ENCODE measurements at regions not wholly inside any gene's neighbourhood (a gene's known extent, or its start where the extent isn't known, plus 50 kb on each side); places are given as distances from the start of the nearest gene placed in this dataset.
"Not testable (repeated sequence)": the region's sequence is repeated elsewhere in the genome, so short reads cannot be mapped to it uniquely, and the experiment has no call there.

GRCh38 chr5:60538955-60539866 lies 160.8 kb downstream of the DEPDC1B start:
- DNase-seq = no peak
- H3K27ac ChIP-seq = peak overlapping the region in 1 of 4 donors; percentile 2

GRCh38 chr5:60538426-60538825 lies 161.5 kb downstream of the DEPDC1B start:
- no peak overlapping the region for H3K4me3 ChIP-seq
- no peak for TF ChIP-seq CTCF (IDR thresholded peaks at IDR 0.05)
- TF ChIP-seq POLR2A (IDR thresholded peaks at IDR 0.05) = no peak
- H3K4me1 ChIP-seq = peaks cover 0 to 4% (median 0%) of the 10 kb centered on the region in 4 donors
- H3K9me3 ChIP-seq = no peaks in the 10 kb centered on the region
- no peaks in the 10 kb centered on the region for H3K27me3 ChIP-seq
- H3K36me3 ChIP-seq = no peaks in the 10 kb centered on the region
- no peak for DNase-seq
- H3K27ac ChIP-seq = no peak overlapping the region

More at GRCh38 chr5:60538955-60539866, 160.8 kb downstream of the DEPDC1B start:
- no peak for TF ChIP-seq CTCF (IDR thresholded peaks at IDR 0.05)
- Histone ChIP-seq H3K36me3 (no peaks in the 10 kb centered on the region), H3K4me3 (no peak overlapping the region), H3K9me3 (no peaks in the 10 kb centered on the region), H3K27me3 (no peaks in the 10 kb centered on the region), H3K4me1 (peaks cover 0 to 4% (median 0%) of the 10 kb centered on the region in 4 donors)

GRCh38 chr5:60535951-60536350 lies 164.0 kb downstream of the DEPDC1B start:
- H3K27me3 ChIP-seq = no peaks in the 10 kb centered on the region
- H3K36me3 ChIP-seq = no peaks in the 10 kb centered on the region
- no peak for DNase-seq
- H3K9me3 ChIP-seq = no peaks in the 10 kb centered on the region
- H3K27ac ChIP-seq = no peak overlapping the region
- peaks cover 0 to 4% (median 0%) of the 10 kb centered on the region in 4 donors for H3K4me1 ChIP-seq
- H3K4me3 ChIP-seq = no peak overlapping the region
- TF ChIP-seq CTCF (IDR thresholded peaks at IDR 0.05) (no peak), POLR2A (IDR thresholded peaks at IDR 0.05) (no peak)

GRCh38 chr5:60535198-60535597 lies 164.8 kb downstream of the DEPDC1B start:
- DNase-seq = no peak
- no peak for TF ChIP-seq POLR2A (IDR thresholded peaks at IDR 0.05)
- TF ChIP-seq CTCF (IDR thresholded peaks at IDR 0.05) = no peak

GRCh38 chr5:60533789-60534188 lies 166.2 kb downstream of the DEPDC1B start:
- H3K9me3 ChIP-seq = no peaks in the 10 kb centered on the region
- DNase-seq = no peak
- no peak overlapping the region for H3K4me3 ChIP-seq
- H3K27me3 ChIP-seq = no peaks in the 10 kb centered on the region
- H3K4me1 ChIP-seq = no peaks in the 10 kb centered on the region
- H3K36me3 ChIP-seq = no peaks in the 10 kb centered on the region
- no peak overlapping the region for H3K27ac ChIP-seq
- TF ChIP-seq CTCF (IDR thresholded peaks at IDR 0.05) (no peak), POLR2A (IDR thresholded peaks at IDR 0.05) (no peak)

More at GRCh38 chr5:60535198-60535597, 164.8 kb downstream of the DEPDC1B start:
- Histone ChIP-seq H3K27me3 (no peaks in the 10 kb centered on the region), H3K4me1 (peaks cover 0 to 4% (median 0%) of the 10 kb centered on the region in 4 donors), H3K9me3 (no peaks in the 10 kb centered on the region), H3K36me3 (no peaks in the 10 kb centered on the region), H3K4me3 (no peak overlapping the region), H3K27ac (no peak overlapping the region)

GRCh38 chr5:60532796-60533195 lies 167.2 kb downstream of the DEPDC1B start:
- H3K9me3 ChIP-seq, H3K36me3 ChIP-seq, H3K27me3 ChIP-seq, H3K4me3 ChIP-seq, H3K4me1 ChIP-seq, DNase-seq, H3K27ac ChIP-seq: not testable (repeated sequence)

GRCh38 chr5:60530144-60530848 lies 169.7 kb downstream of the DEPDC1B start:
- DNase-seq, H3K4me3 ChIP-seq, H3K4me1 ChIP-seq, H3K27me3 ChIP-seq, H3K36me3 ChIP-seq, H3K9me3 ChIP-seq: not testable (repeated sequence)
- H3K27ac ChIP-seq = peak overlapping the region in 1 of 4 donors; percentile 17
